Spleen (tissue), 11 donors: ENCODE measurements at regions not wholly inside any gene's neighbourhood (a gene's known extent, or its start where the extent isn't known, plus 50 kb on each side); places are given as distances from the start of the nearest gene placed in this dataset.

Source experiments
- DNase-seq: peaks from one replicate; pipeline ENCODE4 v3.0.0-alpha.2; 2020
- H3K27ac ChIP-seq, 8 donors: fragments of 200-600 bp; sonication (generic) in 7 of 8; 1 replicate in 4 of 8; 2 replicates in 4 of 8; pipeline versions ENCODE4 v1.5.0 to v1.8.0; 2016 to 2021; ENCODE audit warnings: inconsistent platforms in 4 of 8, mild to moderate bottlenecking in 4 of 8, moderate library complexity in 1 of 8
- H3K27me3 ChIP-seq, 7 donors: fragments of 200-600 bp; sonication (generic) in 6 of 7; replicated peaks in 1 of 7; 1 replicate in 4 of 7; 2 replicates in 3 of 7; pipeline versions ENCODE4 v1.5.0 to v1.8.0; 2016 to 2021; ENCODE audit warnings: inconsistent platforms in 3 of 7, mild to moderate bottlenecking in 1 of 7
- H3K36me3 ChIP-seq, 6 donors: fragments of 200-600 bp; sonication (generic) in 5 of 6; 1 replicate in 4 of 6; 2 replicates in 2 of 6; pipeline versions ENCODE4 v1.5.0 to v1.8.0; 2016 to 2021; ENCODE audit warnings: inconsistent platforms in 2 of 6
- H3K4me1 ChIP-seq, 6 donors: fragments of 200-600 bp; sonication (generic) in 5 of 6; 1 replicate in 3 of 6; 2 replicates in 3 of 6; pipeline versions ENCODE4 v1.5.0 to v1.8.0; 2016 to 2021; ENCODE audit warnings: inconsistent platforms in 3 of 6
- H3K4me3 ChIP-seq, 8 donors: fragments of 200-600 bp; sonication (generic) in 7 of 8; 1 replicate in 4 of 8; 2 replicates in 4 of 8; pipeline versions ENCODE4 v1.5.0 to v1.8.0; 2016 to 2021; ENCODE audit warnings: inconsistent platforms in 4 of 8, mild to moderate bottlenecking in 4 of 8, moderate library complexity in 2 of 8
- H3K9me3 ChIP-seq, 8 donors: fragments of 200-600 bp; sonication (generic) in 7 of 8; 1 replicate in 4 of 8; 2 replicates in 4 of 8; pipeline versions ENCODE4 v1.5.0 to v1.8.0; 2016 to 2021; ENCODE audit warnings: inconsistent platforms in 4 of 8
- POLR2A ChIP-seq, 3 donors: fragments of 450-650 bp; IDR thresholded peaks; one replicate each; pipeline ENCODE4 v1.5.1; 2017; ENCODE audit warnings: antibody characterized with exemption in 3 of 3, mild to moderate bottlenecking in 1 of 3
- POLR2AphosphoS5 ChIP-seq, 3 donors: sonication (generic); formaldehyde crosslinking; IDR thresholded peaks; one replicate each; pipeline ENCODE4 v1.5.1; 2017; ENCODE audit warnings: antibody characterized with exemption in 3 of 3
- whole genome bisulfite sequencing, 5 donors: extraction: QIAGEN DNeasy Blood & Tissue Kit in 3 of 5; methylation state at CpG; one replicate each; pipeline versions ENCODE4 v1.1.5 to v1.1.7; 2013 to 2018; 5-methylcytosine and 5-hydroxymethylcytosine counted together
- intact Hi-C: fragments of 100-400 bp; cut with DNase I; formaldehyde crosslinking; loops from one replicate; pipeline ENCODE4 v1.15.0; 2023; ENCODE audit warnings: low total_unique reads
- TF ChIP-seq, protein P1 (sequence below), 11 experiments: fragments of 200-600 bp in 7 of 11; fragments of 450-650 bp in 4 of 11; sonication (generic) in 4 of 11; IDR thresholded peaks in 8 of 11; conservative IDR thresholded peaks in 3 of 11; 1 replicate in 7 of 11; 2 replicates in 4 of 11; pipeline versions ENCODE4 v1.4.0 to v1.8.0; 2016 to 2021; ENCODE audit warnings: antibody characterized with exemption in 11 of 11, inconsistent platforms in 4 of 11, mild to moderate bottlenecking in 1 of 11
- donor health status: healthy with polysubstance abuse.
- donor health status: DM: no; HTN: no; CAD: no; lungs with moderate emphysema.
- donor health status: DM: no; HTN: no; CAD: no.
- donor health status: Bipolar disorder and iron deficiency.
- donor health status: healthy.
- donor health status: DM: no; HTN: no; CAD: no.
- donor health status: DM: yes; HTN: yes; CAD: no.

DNA sequence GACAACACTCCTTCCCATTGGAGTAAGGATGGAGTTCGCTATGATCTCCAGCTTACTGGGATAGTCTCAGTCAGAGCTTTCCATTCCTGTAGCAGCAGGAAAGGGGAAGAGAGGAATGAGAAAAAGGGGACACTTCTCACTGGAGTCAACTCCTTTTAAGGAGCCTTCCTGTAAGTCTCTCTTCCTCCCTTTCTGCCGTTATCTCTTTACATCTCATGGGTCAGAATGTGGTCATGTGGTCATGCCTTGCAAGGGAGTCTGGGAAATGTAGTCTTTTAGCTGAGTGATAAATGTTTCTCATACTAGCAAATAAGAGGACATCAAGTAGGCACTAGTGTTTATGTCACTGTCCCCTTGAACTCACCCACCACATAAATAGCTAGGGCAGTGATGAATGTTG, 227.3 kb downstream of the HAPSTR1 start:
- no peaks in the 10 kb centered on the region for H3K36me3 ChIP-seq
- DNase-seq, result no peak
- no peak overlapping the region for H3K4me3 ChIP-seq
- H3K27ac ChIP-seq, result no peak overlapping the region
- intact Hi-C loops, result no loop called here
- 47 to 82% (median 66%) methylated on average over 2 of the region's 2 CpGs for WGBS, 5 donors
- H3K4me1 ChIP-seq, result no peaks in the 10 kb centered on the region
- TF ChIP-seq POLR2AphosphoS5 (IDR thresholded peaks at IDR 0.05) (no peak), POLR2A (IDR thresholded peaks at IDR 0.05) (no peak)
- TF ChIP-seq, protein P1, sequence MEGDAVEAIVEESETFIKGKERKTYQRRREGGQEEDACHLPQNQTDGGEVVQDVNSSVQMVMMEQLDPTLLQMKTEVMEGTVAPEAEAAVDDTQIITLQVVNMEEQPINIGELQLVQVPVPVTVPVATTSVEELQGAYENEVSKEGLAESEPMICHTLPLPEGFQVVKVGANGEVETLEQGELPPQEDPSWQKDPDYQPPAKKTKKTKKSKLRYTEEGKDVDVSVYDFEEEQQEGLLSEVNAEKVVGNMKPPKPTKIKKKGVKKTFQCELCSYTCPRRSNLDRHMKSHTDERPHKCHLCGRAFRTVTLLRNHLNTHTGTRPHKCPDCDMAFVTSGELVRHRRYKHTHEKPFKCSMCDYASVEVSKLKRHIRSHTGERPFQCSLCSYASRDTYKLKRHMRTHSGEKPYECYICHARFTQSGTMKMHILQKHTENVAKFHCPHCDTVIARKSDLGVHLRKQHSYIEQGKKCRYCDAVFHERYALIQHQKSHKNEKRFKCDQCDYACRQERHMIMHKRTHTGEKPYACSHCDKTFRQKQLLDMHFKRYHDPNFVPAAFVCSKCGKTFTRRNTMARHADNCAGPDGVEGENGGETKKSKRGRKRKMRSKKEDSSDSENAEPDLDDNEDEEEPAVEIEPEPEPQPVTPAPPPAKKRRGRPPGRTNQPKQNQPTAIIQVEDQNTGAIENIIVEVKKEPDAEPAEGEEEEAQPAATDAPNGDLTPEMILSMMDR (IDR thresholded peaks at IDR 0.05 in 8 of 11, conservative IDR thresholded peaks at IDR 0.05 in 3 of 11), result no peak
- no peaks in the 10 kb centered on the region for H3K27me3 ChIP-seq
- H3K9me3 ChIP-seq, result peaks cover 0 to 39% (median 21%) of the 10 kb centered on the region in 8 donors

DNA sequence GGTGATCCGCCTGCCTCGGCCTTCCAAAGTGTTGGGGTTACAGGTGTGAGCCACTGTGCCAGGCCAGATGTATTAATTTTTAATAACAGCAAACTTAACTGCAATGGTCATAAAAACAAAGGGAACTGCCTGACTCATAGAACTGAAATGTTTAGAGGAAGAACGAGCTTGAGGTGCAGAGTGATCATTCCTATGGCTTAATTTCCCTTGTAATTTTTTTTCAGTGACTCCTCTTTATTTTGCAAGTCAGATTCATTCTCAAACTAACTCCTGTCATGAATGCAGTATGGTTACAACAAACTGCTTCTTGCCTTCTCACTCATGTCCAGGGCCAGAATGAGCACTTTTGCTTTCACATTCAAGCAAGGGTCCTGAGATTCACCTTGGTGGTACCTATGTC, 231.3 kb downstream of the HAPSTR1 start:
- 57 to 85% (median 67%) methylated on average over 3 of the region's 3 CpGs for WGBS, 5 donors

DNA sequence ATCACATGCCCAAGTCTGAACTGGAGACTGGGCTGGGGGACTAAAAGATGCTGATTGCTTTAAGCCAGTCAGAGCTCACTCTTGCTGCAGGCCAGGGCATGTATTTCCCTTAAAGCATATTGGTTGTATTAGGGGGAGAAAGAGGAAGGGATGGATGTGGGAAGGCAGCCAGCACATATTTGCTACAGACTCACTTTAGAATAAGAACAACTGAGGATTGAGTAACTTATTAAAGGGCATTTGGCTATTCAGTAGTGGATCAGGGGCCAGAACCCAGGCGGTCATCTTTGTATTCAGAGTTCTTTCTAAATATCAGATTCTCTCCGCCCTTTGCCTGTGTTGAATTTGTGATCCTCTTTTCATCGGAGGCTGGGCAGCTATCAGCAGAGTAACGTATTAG, 231.7 kb downstream of the HAPSTR1 start:
- intact Hi-C loops, result no loop called here
- Histone ChIP-seq H3K27ac (no peak overlapping the region), H3K4me1 (no peaks in the 10 kb centered on the region), H3K9me3 (peaks cover 0 to 25% (median 7%) of the 10 kb centered on the region in 8 donors), H3K27me3 (peaks cover 0 to under 1% (median 0%) of the 10 kb centered on the region in 7 donors), H3K4me3 (no peak overlapping the region), H3K36me3 (no peaks in the 10 kb centered on the region)
- no peak for DNase-seq
- 68 to 85% (median 72%) methylated on average over 4 of the region's 4 CpGs for WGBS, 5 donors
- TF ChIP-seq POLR2AphosphoS5 (IDR thresholded peaks at IDR 0.05) (no peak), POLR2A (IDR thresholded peaks at IDR 0.05) (no peak)
- TF ChIP-seq, protein P1 (IDR thresholded peaks at IDR 0.05 in 8 of 11, conservative IDR thresholded peaks at IDR 0.05 in 3 of 11), result no peak

More for the DNA sequence above, 231.3 kb downstream of the HAPSTR1 start:
- TF ChIP-seq, protein P1 (IDR thresholded peaks at IDR 0.05 in 8 of 11, conservative IDR thresholded peaks at IDR 0.05 in 3 of 11), result no peak
- Histone ChIP-seq H3K4me1 (no peaks in the 10 kb centered on the region), H3K36me3 (no peaks in the 10 kb centered on the region), H3K4me3 (no peak overlapping the region), H3K27me3 (no peaks in the 10 kb centered on the region), H3K27ac (no peak overlapping the region), H3K9me3 (peaks cover 0 to 26% (median 8%) of the 10 kb centered on the region in 8 donors)
- no peak for DNase-seq
- intact Hi-C loops, result no loop called here

DNA sequence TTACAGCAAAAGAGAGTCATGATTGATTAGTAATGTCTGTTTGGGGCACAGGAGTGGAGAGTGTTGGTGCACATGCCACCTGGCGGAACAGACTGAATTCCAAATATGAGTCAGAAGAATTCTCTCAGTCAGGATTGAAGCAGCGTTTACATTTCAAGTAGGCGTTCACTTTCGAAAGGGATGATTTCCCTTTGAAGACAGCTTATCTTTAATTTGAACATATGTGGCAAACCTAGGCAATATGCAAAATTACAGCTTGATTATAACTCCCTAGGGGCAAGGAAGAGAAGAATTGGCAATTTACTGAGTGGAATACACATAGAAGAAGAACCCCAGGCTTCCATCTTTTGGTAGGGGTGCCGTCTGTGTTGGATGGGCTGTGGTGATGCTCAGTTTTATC, 235.8 kb downstream of the HAPSTR1 start:
- no peak overlapping the region for H3K27ac ChIP-seq
- no peak for DNase-seq
- H3K4me1 ChIP-seq, result no peaks in the 10 kb centered on the region
- no peak overlapping the region for H3K4me3 ChIP-seq
- H3K36me3 ChIP-seq, result no peaks in the 10 kb centered on the region
- H3K27me3 ChIP-seq, result peaks cover 0 to 6% (median 0%) of the 10 kb centered on the region in 7 donors
- TF ChIP-seq, protein P1 (IDR thresholded peaks at IDR 0.05 in 8 of 11, conservative IDR thresholded peaks at IDR 0.05 in 3 of 11), result no peak
- TF ChIP-seq POLR2A (IDR thresholded peaks at IDR 0.05) (no peak), POLR2AphosphoS5 (IDR thresholded peaks at IDR 0.05) (no peak)
- WGBS, 5 donors, result 86 to 94% (median 92%) methylated on average over 5 of the region's 5 CpGs
- no peaks in the 10 kb centered on the region for H3K9me3 ChIP-seq
- intact Hi-C loops, result no loop called here
